Type B pancreatic cell (in vitro differentiated cells): ENCODE measurements at regions not wholly inside any gene's neighbourhood (a gene's known extent, or its start where the extent isn't known, plus 50 kb on each side); places are given as distances from the start of the nearest gene placed in this dataset.

Experiments used
- DNase-seq: peaks from one replicate; pipeline ENCODE4 v3.0.0; 2021; ENCODE audit warnings: mixed read lengths; ENCODE audit not compliant: unreplicated experiment; ENCODE audit errors: extremely low spot score
- H3K27ac Mint-ChIP-seq: 2 replicates; pipeline ENCODE4 v1.8.0; 2021; ENCODE audit warnings: mild to moderate bottlenecking, mixed read lengths
- H3K27me3 Mint-ChIP-seq: 2 replicates; pipeline ENCODE4 v1.8.0; 2021; ENCODE audit warnings: mixed read lengths
- H3K36me3 Mint-ChIP-seq: 2 replicates; pipeline ENCODE4 v1.8.0; 2021; ENCODE audit warnings: mixed read lengths
- H3K4me1 Mint-ChIP-seq: one replicate; pipeline ENCODE4 v1.8.0; 2021; ENCODE audit warnings: mixed read lengths; ENCODE audit not compliant: unreplicated experiment
- H3K4me3 Mint-ChIP-seq: 2 replicates; pipeline ENCODE4 v1.8.0; 2021; ENCODE audit warnings: mild to moderate bottlenecking, mixed read lengths
- H3K9me3 Mint-ChIP-seq: 2 replicates; pipeline ENCODE4 v1.8.0; 2021; ENCODE audit warnings: mixed read lengths
- TF ChIP-seq, protein P1 (sequence below): fragments of 200-600 bp; sonication (generic); conservative IDR thresholded peaks from 2 replicates; pipeline ENCODE4 v1.5.0; 2021; ENCODE audit warnings: antibody characterized with exemption, mild to moderate bottlenecking

DNA sequence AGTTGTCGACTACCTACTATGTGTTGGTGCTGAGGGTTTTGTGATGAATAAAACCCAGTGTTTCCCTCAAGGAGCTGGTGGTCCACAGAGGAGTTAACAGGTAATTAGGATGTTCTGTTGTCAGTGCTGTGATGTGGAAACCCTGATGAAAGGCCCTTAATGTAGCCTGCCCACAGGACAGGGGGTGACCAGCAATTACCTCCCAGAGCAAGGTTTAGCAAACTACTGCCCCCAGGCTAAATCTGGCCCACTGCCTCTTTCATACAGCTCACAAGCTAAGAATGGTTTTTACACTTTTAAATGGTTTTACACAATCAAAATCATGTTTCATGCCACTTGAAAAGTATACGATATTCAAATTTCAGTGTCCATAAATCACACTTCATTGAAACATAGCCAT, 536.2 kb downstream of the MIAT start:
- Mint-ChIP-seq H3K4me1 (peaks cover 6% of the 10 kb centered on the region), H3K4me3 (no peak overlapping the region), H3K36me3 (peaks cover 4% of the 10 kb centered on the region), H3K9me3 (peaks cover 7% of the 10 kb centered on the region), H3K27ac (peak overlapping the region; percentile 86), H3K27me3 (peaks cover 8% of the 10 kb centered on the region)
- no peak for DNase-seq
- TF ChIP-seq, protein P1, sequence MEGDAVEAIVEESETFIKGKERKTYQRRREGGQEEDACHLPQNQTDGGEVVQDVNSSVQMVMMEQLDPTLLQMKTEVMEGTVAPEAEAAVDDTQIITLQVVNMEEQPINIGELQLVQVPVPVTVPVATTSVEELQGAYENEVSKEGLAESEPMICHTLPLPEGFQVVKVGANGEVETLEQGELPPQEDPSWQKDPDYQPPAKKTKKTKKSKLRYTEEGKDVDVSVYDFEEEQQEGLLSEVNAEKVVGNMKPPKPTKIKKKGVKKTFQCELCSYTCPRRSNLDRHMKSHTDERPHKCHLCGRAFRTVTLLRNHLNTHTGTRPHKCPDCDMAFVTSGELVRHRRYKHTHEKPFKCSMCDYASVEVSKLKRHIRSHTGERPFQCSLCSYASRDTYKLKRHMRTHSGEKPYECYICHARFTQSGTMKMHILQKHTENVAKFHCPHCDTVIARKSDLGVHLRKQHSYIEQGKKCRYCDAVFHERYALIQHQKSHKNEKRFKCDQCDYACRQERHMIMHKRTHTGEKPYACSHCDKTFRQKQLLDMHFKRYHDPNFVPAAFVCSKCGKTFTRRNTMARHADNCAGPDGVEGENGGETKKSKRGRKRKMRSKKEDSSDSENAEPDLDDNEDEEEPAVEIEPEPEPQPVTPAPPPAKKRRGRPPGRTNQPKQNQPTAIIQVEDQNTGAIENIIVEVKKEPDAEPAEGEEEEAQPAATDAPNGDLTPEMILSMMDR: no peak

DNA sequence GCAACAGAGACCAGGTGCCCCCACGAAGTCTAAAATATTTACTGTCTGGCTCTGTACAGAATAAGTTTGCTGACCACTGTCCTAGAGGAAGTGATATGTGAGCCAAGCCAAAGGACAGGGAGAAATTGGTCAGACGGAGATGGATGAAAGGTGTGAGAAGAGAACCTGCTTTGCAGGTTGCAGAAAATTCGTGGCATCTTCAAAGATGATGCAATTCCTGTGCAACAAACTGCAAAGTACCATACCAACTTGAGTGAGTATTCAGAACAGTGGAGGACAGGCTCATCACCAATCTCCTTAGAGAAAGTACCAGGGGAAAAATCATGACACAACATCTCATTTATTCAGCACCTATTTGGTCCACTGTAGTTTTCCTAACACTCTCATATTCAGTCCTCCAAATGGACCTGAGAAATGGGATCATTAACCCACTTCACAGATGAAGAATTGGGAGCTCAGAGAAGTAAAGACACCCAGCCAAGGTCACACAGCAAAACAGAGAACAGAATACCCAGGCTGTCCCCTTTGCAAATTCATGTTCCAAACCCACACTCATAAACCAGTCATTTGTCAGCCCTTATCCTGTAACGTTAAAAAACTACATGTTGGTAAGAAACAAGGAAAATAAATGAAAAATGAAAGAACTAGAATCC, 536.8 kb downstream of the MIAT start:
- Mint-ChIP-seq H3K4me3 (peak overlapping the region; percentile 16), H3K9me3 (peaks cover 7% of the 10 kb centered on the region), H3K4me1 (peaks cover 6% of the 10 kb centered on the region), H3K36me3 (peaks cover 4% of the 10 kb centered on the region), H3K27me3 (peaks cover 8% of the 10 kb centered on the region), H3K27ac (peak overlapping the region; percentile 86)
- TF ChIP-seq, protein P1: no peak
- no peak for DNase-seq

DNA sequence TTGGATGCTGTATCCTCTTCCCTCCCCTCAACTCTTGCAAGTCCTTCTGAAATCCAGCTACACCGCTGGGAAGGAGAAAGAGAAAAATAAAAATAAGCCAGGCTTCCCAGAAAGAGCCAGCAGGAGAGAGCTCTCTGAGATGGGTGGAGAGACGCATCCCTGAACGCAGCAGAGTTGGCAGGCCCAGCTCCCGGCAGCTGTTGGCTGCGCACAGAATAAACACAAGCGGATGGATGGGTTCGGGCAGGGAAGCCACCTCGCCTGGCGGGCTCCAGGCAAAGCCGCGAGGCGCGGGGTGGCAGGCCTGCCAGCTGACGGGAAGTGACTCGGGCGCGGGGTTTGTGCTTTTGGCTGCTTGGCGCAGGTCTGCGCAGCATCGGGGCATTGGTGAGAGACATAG, 537.7 kb downstream of the MIAT start:
- Mint-ChIP-seq H3K27me3 (peaks cover 8% of the 10 kb centered on the region), H3K4me1 (peaks cover 6% of the 10 kb centered on the region), H3K9me3 (peaks cover 7% of the 10 kb centered on the region), H3K27ac (no peak overlapping the region), H3K4me3 (no peak overlapping the region), H3K36me3 (peaks cover 4% of the 10 kb centered on the region)
- TF ChIP-seq, protein P1: no peak
- no peak for DNase-seq

DNA sequence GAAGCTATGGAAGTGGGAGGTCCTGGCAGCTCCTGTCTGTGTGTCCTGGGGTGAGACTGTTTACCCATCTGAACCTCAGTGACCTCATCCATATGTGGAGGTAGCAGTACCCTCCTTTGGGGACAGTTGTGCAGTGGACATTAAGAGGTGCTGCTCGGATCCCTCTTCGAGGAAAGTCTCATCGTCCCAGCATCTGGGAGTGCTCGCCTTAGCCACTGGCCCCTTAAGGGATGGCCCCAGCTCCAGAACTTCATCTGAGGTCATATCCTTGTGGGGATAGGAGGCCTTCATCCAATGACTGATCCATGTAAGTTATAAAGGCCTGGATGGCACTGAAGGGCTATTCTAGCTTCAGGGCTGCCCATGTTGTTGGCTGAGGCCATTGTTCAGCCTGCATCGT, 538.1 kb downstream of the MIAT start:
- Mint-ChIP-seq H3K4me3 (no peak overlapping the region), H3K36me3 (peaks cover 4% of the 10 kb centered on the region), H3K4me1 (peaks cover 6% of the 10 kb centered on the region), H3K27me3 (peaks cover 8% of the 10 kb centered on the region), H3K9me3 (peaks cover 7% of the 10 kb centered on the region), H3K27ac (no peak overlapping the region)
- no peak for DNase-seq
- TF ChIP-seq, protein P1: no peak

DNA sequence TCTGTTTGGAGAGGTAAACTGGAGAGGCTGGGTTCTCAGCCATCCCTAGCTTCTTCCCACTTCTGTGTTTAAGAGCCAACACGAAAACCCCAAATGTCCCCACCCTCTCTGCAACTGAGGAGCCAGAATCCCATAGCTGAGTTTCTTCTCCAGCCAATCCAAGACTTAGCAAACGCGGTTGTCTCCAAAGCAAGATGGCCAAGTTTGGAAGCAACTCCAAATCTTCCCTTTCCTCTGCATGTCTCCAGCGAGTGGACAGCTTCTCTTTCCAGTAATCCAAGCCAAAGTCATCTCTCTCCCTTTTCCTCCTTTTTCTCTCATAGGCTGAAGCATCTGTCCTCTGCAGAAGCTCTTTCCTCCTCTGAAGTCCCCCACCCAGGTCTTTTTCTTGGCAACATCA, 539.2 kb downstream of the MIAT start:
- H3K27ac Mint-ChIP-seq: no peak overlapping the region
- H3K9me3 Mint-ChIP-seq: peaks cover 7% of the 10 kb centered on the region
- H3K27me3 Mint-ChIP-seq: peaks cover 8% of the 10 kb centered on the region
- TF ChIP-seq, protein P1: no peak
- H3K4me1 Mint-ChIP-seq: peaks cover 12% of the 10 kb centered on the region
- DNase-seq: no peak
- H3K4me3 Mint-ChIP-seq: no peak overlapping the region
- H3K36me3 Mint-ChIP-seq: peaks cover 4% of the 10 kb centered on the region
